ENCODE measurements at regions not wholly inside any gene's neighbourhood (a gene's known extent, or its start where the extent isn't known, plus 50 kb on each side); places are given as distances from the start of the nearest gene placed in this dataset.

DNA sequence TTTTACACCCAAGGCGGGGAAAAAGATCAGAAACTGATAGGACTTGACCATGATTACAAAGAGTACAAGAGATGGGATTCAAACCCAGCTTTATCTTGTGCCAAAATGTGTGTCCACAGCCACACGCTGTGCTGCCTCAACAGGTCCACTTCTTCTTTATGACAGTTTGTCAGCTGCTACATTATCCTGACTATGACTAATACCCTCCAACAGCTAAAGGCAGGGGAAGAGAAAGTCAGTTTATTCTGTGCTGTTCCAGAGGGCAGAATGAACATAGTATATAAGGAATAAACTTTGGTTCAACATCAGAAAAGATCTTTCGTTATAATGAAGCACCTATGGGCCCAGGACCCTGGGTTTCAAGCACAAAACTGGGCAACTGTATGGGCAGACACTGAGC is 668.2 kb upstream of the TENM4 start:
- no peak for DNase-seq
- intact Hi-C loops (cut with DNase I): no loop called here

DNA sequence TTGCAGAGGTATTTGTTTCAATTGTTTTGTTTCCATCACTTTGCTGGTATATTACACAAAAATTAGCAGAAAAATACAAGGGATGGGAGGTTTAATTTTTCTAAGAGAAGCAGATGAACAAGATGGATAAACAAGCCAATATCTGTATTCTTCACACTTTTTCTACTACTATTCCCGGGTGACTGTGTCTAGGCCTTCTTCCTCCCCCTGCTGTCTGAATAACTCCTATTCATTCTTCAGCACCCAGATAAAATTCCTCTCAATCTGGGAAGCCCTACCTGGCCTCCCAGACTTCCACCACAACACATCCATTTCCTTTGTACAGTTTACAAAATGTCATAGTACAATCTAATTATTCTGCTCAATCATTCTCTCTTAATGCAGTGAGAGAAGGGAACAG is 666.6 kb upstream of the TENM4 start:
- no peak for DNase-seq
- intact Hi-C loops (cut with DNase I): no loop called here

DNA sequence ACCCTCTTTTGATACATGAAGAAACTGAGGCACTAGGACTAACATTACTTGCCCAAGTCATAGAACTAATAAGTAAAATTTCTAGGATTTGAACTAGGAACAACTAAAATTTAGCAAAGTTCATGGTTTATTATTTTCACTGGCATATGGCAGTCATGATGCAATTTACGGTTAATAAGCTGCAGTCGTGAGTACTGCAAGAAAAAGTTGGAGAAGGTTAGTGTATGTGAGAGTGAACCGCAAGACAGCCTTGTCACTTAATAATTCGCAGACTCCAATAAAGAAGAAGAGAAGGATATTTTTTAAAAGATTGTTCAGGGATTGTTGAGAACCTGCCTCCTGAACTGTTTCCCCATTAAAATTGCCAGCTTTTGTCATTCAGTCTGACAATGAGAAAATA is 663.4 kb upstream of the TENM4 start:
- intact Hi-C loops (cut with DNase I): no loop called here
- no peak for DNase-seq

DNA sequence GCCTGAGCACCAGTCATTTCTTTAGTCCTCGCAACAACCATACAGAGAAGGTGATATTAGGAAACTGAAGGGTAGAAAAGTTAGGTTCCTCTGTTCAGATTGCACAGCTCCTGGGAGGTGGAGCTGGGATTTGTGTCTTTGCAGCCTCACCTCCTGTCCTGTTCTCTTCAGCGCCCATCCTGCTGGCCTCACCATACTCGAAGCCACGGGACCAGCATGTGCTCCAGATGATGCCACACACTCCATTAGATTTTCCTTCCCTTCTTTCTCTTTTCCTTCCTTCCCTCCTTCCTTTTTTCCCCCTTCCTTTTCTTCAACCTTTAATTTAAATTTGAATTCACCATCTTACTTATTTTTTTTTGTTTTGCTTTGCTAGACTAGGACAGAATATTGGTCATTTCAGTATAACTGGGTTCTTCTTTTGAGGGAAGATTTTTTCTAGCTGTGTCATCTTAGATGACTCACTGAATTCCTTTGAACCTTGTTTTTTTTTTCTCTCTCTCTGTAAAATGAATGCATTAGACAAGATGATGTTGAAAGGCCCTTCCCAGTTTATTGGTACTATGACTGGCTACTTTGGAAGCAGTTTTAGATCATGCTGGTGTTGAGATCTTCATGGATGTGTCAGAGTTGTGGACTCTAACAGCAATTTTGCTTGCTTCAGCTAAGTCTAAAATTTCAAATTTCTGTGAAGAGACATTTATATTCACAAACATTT is 662.5 kb upstream of the TENM4 start:
- intact Hi-C loops (cut with DNase I): no loop called here
- no peak for DNase-seq

DNA sequence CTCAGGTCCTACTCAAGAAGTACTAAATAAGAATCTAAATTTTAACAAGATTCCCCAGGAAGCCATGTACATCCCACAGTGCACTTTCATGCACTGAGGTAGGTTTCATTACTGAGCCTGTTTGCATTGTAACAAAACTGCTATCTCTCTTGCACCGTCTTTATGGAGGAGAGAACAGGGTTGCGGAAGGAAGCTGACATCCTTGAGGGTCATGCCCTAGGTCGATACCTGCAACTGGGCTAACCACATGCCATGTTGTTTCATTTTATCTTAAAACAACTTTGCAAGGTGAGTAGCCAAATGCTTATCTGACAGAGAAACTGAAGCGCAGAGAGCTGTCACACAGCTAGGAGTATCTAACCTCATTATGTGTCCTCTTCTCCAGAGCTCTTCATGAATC is 656.3 kb upstream of the TENM4 start:
- intact Hi-C loops (cut with DNase I): no loop called here
- no peak for DNase-seq

DNA sequence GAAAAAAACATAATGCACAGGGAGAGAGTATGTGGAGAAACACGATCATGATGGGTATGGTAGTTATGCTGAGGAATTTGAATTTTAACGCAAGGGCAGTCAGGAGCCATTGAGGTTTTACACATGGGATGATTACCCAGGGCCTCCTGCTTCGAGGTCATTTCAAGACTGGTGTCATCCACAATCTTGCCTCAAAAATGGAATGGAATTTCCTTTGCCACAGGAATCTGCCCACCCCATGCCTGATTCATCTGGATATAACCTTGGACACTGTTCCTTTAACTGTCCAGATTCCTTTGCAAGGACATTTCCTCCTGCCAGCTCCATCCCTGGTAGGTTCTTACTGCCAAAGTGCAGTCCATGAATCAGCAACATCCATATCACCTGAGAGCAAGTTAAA is 655.9 kb upstream of the TENM4 start:
- intact Hi-C loops (cut with DNase I): no loop called here

DNA sequence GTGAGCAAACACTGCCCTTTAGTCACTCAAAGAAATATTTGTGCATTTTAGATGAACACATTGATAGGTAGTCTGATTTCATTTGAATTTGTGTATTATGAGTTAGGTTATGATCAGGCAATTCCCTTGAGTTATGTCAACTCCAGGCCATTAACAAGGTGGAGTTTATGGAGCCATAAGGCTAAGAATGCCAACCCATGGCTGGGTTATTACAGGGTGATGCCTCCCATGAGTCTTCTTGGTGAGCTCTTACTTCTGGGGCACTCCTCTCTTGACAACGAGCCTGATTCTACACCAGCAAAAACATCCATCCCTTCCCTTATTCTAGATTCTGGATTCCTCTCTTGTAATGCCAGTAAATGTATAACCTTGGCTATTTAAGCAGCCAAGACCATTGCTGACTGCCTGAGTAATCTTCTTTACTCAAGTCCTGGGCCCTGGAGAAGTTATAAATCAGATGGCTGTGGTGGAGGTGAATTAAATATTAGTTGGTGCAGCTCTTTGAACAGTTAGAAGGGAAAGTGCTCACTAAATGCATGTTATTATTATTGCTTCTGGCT is 645.7 kb upstream of the TENM4 start:
- intact Hi-C loops (cut with DNase I): no loop called here

More for the DNA sequence above, 655.9 kb upstream of the TENM4 start:
- no peak for DNase-seq

DNA sequence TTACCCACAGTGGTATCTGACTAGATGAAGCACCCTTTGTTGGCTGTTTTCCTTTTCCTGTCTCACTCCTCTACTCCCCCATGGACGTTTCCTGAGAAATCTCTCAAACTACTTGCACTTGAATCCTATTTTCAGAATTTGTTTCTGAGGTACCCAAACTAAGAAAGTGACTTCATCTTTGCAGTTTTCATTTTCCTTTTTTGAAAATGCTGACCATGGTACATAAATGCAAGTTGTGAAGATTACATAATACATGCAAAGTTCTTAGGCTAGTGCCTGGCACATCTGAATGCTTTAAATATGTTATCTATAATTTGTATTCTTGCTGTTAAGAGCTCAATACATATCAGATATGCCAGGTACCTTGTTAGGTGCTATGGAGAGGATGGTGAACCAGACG is 644.7 kb upstream of the TENM4 start:
- DNase-seq: no peak
- intact Hi-C loops (cut with DNase I): no loop called here

More for the DNA sequence above, 645.7 kb upstream of the TENM4 start:
- no peak for DNase-seq

DNA sequence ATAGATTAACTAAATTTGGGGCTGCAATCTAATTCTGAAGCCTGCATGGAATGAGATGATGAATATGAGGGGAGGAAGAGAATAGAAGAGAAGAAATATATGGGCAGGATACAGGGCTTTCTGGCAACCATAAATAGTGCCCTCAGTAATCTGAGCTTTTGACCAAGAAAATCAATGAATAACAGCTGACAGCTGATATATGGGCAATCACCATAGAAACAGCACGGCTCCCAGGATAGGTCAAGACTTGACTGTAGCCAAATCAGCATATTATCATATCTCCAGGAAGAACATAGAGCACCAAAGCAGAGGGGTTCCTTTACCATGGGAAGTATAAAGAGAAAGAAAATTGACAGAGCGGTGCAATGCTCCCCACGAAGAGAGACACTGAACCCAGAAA is 643.8 kb upstream of the TENM4 start:
- intact Hi-C loops (cut with DNase I): no loop called here

DNA sequence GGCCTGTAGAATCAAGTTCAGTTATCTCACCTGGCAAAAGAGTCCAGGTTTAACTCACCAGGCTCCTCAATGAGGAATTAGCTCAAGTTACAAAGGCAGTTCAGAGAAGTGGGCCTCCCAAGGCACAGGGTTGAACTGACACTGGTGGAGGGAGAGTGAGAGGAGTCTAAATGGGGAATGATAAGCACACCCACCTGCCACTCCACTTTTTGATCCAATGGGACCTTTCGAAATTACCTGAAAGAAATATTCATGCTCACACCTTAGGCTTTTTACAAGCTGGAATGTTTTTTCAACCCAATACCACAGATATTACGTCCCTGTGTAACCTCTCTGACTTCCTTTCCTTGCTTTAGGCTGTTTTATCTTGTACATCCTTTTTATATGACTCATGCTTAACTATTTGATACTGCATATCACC is 642.7 kb upstream of the TENM4 start:
- intact Hi-C loops (cut with DNase I): no loop called here
- DNase-seq: no peak

More for the DNA sequence above, 643.8 kb upstream of the TENM4 start:
- DNase-seq: no peak

DNA sequence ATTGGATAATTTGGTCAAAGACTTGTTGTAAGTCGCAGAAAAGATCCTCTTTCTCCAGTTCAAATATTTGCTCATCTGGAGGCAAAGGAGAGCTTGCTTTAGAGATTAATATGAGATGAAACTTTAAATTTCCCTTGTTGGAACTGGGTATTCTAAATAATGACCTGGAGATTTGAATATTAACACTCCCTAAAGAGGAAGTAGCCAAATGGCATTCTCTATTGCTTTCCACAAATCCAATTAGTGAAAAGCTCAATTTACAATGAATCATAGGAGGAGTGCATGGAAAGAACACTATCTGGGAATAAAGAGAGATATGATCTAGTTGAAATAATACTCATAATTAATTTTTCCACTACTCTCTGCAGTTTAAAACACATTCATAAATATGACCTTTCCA is 641.6 kb upstream of the TENM4 start:
- intact Hi-C loops (cut with DNase I): no loop called here
- no peak for DNase-seq

DNA sequence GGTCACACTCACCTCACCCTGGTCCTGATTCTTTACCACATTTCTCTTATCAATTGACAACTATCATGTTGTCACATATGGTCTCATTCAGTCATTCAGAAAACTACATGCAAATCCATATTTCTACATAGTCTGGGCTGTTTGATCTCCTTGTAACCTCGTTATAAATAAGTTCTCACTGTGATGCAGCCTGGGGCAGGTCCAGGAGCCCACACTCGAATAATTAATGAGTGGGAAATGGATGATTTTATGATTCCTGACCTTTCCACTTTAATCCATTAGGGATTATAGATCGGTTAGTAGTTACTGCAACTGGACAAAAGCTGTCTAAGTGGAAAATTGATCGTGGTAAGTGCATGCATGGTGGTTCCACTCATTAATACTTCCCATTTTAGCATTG is 636.3 kb upstream of the TENM4 start:
- no peak for DNase-seq
- intact Hi-C loops (cut with DNase I): no loop called here

DNA sequence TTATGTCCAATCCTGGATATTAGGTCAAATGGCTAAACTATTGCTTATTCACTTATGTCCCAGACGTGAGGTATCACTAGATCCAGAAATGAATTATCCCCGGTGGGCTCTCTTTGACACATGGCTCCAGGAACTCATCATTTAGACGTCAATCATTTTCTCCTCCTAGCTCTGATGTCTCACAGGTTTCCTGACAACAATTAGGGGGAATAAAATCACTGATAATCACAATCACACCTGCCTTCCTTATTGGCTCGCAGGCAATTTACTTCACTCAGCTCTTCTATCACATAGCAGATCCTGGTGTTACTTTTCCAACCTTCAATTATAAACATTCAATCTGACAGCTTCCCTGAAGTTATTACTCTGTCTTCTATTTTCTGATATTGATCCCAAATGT is 634.0 kb upstream of the TENM4 start:
- intact Hi-C loops (cut with DNase I): no loop called here
- no peak for DNase-seq

DNA sequence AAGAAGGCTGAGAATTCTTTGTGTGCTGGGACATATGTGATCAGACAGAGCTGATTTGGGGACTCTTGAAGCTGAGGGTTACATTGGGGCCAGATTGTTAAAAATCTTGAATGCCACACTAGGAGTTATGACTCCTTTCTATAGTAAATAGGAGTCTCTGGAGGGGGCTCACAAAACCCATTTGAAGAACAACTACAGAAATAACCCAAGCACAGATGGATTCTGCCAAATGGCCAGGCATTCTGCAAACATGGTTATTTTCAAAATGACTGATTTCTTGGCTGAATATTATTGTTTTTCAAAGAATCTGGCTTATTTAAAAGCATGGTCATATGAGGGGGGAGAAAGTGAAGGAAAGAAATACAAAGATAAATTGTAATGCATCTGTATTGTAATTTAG is 625.5 kb upstream of the TENM4 start:
- DNase-seq: no peak
- intact Hi-C loops (cut with DNase I): no loop called here

DNA sequence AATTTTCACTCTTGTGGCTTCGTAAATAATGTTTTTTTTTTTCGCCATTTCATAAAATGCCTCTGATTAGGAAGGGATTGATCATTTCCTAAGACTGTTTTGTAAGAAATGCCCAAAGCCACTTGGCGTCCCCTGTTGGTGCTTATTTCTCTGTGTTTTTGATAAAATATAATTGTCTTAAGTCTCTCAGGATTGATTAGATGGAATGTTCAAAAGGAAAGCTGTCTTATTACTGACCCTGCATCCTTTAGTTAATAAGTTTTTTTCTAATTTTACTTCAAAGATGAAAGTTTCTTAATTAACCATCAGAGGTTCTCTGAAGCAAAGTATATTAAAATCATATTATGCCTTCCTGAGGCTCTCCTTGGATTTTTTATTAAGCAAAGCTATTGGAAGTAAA is 624.3 kb upstream of the TENM4 start:
- intact Hi-C loops (cut with DNase I): no loop called here
- DNase-seq: no peak

DNA sequence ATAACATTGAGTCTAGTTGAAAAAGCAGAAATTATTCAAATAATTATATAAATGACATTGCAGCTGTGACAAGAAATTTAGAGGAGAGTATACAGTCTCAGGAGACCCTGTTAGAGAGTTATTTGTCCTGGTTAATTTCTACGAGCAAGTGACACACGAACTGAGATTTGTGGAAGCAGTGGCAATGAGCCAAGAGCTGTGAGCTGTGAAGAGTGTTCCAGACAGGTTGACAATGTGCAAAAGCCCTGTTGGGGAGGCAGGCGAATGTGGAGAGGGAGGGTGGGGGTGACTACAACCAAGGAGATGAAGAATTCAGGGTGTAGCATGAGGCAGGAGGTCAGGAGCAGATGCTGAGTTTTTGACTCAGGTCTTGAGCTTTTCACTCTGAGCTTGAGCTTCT is 620.2 kb upstream of the TENM4 start:
- DNase-seq: no peak
- intact Hi-C loops (cut with DNase I): no loop called here

DNA sequence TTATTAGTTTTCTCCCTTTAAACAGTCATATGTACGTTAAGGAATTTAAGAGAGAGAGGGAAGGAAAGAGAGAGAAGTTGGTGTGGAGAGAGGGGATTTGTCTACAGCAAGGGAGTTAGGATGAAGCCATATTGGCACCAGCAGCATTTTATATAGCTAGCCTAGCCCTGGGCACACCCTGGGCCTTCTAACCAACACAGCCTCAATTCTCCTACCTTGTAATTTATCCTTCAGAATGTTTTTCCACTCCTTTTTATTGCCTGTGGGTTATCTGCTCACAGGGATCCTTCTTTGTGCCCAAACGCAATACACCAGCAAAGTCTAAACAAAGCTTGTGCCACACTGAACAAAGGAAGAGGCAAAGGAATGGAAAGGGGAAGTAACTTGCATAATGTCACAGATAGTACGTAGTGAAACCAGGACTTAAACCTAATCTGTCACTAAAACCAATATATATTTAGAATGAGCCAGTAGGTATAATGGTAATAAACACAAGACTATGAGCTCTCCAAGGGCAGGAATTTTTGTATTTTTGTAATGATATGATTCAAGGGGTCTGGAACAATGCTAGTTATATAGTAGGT is 613.8 kb upstream of the TENM4 start:
- DNase-seq: no peak
- intact Hi-C loops (cut with DNase I): no loop called here

DNA sequence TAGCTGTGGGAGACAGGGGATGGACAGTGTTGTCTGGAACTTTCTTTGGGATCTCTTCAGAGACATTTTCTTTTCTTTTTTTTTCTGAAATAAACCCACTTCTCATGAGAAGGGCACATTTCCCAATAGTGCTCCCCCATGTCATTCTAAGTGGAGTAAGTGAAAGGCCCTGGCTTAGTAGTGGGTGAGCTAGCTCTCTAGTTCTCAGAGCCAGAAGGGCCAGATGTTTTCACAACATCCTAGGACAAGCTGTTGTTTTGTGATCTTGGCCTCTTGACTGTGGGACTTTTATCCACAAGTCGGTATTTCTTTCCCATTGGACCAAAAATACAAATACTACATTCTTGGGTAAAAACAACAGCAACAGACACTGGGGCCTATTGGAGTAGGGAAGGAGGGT is 607.7 kb upstream of the TENM4 start:
- intact Hi-C loops (cut with DNase I): no loop called here
- DNase-seq: no peak

DNA sequence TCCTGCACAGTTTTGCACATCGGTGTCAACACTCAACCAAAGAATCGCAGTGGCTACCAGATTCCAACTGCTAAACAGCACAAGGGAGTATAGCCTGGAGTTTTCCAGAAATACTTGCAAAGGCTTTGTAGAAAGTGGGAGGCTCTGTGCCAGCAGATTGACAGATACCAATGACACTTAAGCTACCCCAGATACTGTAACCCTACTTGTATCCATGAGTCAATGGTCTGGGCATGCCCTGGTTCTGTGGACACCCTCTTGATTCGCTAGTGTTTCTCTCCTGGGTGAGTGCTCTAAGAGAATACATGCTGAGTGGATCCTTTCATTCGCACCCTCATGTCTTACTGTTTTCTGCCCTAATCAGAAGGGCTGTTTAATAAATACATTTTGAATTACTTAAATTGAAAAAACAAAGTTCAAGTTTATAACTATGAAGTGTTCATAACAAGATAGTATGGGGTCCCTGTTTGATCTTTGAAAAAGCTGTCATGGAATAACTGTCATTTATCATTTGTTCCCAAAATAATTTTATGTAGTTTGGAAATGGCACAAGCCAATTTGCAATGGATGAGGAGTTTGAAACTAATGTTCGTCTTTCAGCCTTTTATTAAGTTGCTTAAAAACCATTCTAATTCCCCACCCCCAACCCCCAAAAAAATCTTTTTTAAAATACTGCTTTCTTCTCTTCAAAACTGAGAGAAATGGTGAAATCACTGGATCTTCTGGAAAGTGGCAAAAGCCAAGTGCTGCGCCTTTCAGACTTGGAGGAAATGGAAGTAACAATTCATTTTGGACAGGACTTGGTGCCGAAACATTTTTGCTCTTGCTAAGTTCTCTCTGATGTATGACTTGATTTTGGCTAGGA is 600.5 kb upstream of the TENM4 start:
- no peak for DNase-seq
- intact Hi-C loops (cut with DNase I): no loop called here

DNA sequence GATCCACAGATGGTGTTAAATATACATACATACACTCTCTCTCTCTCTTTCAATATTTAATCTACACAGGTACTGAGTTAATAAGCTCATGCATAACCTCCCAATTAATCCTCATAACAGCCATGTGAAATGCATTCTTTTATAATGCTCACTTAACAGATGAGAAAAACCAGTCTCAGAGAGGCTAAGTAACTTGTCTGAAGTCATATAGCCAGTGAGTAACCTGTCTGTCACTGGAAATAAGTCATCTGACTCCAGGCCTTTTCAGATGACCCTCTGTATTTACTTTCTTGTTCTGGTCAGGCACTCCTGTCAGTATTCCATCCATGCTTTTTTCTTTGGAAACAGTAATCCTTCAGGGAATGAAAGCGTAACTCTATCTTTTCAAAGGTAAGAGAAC is 594.0 kb upstream of the TENM4 start:
- no peak for DNase-seq
- intact Hi-C loops (cut with DNase I): no loop called here

DNA sequence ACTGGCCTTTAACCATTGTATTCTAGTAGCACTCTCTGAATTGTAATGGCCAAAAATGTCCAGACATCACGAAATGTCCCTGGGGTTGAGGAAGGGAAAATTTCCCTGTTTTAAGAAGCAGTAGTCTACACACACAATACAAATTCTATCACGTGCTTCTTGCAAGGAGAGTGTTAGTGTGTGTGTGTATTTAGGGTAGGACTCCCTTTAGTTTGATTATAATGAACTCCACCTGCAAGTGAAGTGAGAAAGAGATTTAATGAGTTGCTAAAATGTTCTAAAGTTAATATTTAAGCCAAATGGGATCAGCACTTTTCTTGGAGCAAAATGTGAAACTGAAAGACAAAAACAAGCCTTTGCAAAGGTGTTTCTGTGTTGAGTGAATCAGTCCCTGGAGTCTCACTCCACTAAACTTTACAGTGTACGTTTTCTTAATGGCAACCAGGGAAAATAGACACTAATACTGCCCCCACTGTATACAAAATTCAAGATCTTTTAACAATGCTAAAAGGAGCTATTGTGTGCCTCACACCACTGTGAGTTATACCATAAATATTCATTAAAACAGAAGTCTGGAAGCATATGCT is 590.3 kb upstream of the TENM4 start:
- intact Hi-C loops (cut with DNase I): no loop called here
- DNase-seq: no peak
